GM19468 (cell line): ENCODE measurements at regions not wholly inside any gene's neighbourhood (a gene's known extent, or its start where the extent isn't known, plus 50 kb on each side); places are given as distances from the start of the nearest gene placed in this dataset.

Source experiments
- ATAC-seq: cut with Tn5 transposase; IDR thresholded peaks from one replicate; pipeline ENCODE4 v1.9.1; 2021; ENCODE audit warnings: mild to moderate bottlenecking, moderate library complexity, moderate number of reproducible peaks; ENCODE audit not compliant: unreplicated experiment; ENCODE audit errors: extremely low read depth

DNA sequence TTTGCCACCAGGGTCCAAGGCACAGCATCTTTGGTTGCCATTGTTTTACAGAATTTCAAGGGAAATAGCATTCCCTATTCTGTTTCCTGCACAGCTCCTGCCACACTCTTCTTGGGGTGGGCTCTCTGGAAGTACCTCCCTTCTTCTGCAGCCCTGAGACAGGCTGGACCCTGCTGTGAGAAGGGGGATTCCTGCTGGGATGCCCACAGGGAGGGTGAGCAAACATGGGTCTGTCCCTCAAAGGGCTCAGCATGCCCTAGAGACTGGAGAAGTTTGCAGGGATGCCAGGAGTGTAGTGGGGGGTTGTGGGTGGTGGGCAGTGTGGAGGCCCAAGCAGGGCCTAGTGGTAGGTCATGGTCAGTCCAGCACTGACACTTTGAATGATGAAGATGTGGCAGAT lies 222.2 kb upstream of the GPR26 start:
- no peak for ATAC-seq

DNA sequence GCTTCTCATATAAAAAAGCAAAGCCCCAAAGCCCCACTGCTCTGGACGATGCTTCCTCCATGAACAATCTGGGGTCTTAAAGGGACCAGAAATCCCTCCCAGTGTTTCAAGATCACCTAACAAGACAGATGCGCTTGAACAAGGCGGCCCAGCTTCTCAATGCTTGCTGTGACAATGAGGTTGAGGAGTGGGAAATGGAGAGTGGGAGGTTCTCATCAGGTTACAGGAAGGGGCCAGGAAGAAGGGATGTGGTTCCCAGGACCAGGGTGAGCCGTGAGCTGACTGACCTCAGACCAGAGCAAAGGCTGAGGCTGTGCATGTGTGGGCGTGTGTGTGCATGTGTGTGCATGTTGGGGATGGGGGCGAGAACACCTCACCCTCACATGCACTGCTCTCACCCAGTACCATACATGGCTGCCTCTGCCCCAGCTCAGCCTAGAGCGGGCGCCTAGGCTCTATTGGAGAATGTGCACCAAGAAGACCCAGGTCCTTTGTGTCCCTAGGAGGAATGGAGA lies 220.8 kb upstream of the GPR26 start:
- ATAC-seq, result no peak

DNA sequence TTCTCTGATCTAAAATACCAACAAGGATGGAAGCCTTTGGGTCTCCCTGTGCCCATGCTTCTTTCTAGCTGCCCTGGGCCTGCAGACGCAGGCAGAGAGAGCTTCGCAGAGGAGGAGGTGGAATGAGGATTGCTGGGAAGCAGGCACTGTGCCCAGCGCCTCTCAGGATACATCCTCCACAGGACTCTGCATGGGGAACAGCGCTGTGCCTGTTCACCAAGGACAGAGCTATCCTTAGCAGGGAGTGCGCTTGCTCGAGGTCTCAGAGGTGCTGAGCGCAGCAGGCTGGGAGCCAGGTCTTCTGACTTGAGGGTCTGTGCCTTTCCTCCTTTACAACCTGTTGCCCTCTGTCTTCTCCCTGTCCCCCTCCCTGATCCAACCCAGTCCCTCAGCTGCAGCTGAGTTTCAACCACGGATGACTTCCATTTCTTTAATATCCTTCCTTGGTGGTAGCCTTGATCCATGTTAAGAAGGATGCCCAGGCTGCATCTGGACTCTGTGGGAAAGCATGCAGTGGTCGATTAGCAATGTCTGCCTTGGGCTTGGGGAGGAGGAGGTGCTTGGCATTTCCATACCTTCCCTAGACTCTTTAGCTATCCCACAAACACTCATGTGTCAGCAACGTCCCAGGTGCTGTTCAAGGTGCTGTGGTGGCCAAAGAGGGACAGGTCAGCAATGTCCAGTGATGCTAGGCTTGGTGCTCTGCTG lies 219.6 kb upstream of the GPR26 start:
- no peak for ATAC-seq

DNA sequence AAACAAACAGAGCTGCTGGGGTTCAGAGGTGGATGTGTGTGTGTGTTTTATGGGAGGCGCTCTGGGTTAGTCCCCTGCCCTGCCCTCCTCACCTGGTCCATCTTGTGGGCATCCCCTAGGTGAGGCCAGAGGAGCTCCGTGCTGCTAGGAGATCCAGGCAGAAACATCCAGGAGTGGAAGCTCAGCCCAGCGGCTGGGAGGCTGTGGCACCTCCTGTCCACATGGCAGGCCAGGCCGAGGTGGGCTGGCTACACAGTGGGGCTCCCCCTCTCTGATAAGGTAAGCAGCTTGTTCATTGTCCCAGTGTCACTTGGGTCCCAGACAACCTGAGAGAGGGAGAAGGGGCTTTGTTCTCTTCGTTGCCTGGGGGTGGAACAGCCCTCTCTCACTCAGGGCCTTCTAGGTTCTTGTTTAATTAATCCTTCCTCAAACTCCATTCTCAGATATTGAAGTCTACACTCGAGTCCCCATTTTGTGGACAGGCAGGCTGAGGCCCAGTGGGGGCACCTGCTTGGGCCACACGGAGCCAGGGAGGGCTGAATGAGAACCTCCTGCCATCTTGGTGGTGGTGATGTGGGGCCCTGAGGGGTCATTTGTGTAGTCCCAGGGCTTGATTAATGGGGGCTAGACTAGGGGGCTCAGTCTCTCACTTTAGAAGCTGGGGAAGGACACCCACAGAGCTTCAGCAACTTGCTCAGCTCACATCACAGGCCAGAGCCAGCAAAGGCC lies 216.8 kb upstream of the GPR26 start:
- ATAC-seq, result no peak

DNA sequence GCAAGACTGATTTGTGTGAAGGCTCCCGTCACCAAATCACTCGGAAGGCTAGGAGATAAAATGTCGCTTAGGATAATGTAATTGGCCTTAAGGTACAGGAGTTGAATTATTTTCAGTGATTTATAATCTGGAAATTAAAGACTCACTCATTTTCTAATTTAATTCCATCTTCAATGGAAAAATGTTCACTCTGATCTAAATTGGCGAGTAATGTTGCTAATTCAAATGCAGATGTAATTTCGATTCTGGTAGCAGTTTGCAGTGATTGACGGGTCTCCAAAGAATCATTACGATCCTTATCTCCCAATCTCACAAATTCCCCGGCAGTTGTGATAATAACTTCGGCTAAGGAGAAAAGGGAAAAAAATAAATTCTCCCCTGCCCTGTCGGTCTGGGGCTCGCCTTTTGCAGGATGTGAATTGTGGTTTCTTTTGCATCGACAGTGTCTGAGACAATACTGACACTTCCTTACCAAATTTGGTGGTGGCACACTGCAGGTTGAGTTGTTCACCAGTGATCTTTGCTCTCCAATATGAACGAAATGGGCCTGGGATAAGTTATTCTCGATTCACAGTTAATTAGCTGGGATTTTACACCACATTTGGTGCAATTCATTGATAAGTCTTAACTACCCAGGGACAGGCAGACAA lies 215.1 kb upstream of the GPR26 start:
- no peak for ATAC-seq

DNA sequence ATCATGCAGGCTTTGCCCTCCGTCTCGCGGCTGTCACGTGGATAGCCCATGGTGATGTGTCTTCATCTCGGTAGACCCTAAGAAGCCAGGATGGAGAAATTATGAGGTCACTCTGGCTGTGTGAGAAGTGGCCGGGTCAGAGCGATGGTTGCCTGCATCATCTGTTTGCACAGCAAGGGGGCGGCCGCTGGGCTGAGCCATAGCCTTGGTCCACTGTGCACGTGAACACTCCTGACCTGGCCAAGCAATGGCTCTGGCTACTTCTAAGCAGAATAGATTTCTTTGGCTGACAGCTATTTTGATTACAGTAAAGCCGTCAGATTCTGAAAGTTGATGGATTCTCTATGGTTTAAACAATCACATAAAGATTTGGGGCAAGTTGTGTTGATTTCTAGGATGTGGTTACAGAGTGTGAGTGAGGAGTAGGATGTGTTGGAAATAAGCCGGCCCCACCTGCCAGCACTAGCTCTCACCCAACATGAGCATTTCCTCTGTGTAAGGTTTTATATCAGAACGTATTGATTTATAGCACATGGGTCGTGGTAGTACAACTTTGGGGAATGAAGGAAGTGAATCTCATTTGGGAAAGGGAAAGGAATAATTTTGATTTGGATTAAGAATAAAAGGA lies 214.4 kb upstream of the GPR26 start:
- ATAC-seq, result no peak

DNA sequence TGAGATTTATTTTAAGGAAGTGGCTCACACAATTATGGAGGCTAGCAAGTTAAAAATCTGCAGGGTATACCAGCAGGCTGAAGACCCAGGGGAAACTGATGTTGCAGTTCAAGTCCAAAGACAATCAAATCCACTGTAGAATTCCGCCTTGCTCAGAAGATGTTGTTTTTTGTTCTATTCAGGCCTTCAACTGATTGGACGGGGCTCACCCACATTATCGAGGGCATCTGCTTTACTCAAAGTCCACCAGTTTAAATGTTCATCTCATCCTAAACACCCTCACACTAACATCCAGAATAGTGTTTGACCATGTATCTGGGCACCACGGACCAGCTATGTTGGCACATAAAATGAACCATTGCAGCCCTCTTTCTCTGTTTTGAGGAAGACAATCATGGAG lies 211.2 kb upstream of the GPR26 start:
- ATAC-seq, result no peak

DNA sequence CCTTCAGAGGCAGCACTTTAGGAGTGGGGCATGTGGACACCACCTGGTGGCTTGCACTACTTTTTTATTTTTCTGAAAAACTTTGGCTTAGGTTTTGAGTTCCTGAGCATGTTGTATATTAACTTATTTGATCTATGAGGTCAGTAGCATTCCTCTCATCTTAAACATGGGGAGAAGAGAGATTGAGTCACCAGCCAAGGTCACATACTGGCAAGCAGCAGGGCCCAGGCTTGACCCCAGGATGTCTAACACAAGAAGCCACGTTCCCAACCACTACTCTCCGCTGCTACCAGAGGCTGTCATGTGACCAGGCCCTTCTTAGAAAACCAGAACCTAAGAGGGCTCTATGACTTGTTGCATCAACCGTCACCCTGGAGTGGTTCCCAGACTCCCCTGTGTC lies 210.3 kb upstream of the GPR26 start:
- no peak for ATAC-seq

DNA sequence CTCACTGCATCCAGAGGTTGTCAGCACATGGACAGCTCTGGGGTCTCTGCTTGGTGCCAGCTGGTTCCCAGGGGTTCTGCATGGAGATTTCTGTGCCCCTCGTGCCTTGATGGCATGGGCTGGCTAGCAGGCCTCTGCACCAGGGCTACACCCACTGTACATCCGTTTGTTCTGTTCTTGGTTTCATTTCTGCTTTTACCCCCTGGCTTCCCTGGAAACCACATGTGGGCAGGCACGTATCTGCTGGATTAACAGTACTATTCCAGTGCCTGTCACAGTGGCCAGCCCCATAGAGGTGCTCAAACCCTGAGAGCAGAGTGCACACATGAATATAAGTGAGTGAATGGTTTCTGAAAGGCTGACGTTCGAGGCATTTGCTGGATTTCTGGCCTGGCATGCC lies 207.2 kb upstream of the GPR26 start:
- ATAC-seq, result no peak

DNA sequence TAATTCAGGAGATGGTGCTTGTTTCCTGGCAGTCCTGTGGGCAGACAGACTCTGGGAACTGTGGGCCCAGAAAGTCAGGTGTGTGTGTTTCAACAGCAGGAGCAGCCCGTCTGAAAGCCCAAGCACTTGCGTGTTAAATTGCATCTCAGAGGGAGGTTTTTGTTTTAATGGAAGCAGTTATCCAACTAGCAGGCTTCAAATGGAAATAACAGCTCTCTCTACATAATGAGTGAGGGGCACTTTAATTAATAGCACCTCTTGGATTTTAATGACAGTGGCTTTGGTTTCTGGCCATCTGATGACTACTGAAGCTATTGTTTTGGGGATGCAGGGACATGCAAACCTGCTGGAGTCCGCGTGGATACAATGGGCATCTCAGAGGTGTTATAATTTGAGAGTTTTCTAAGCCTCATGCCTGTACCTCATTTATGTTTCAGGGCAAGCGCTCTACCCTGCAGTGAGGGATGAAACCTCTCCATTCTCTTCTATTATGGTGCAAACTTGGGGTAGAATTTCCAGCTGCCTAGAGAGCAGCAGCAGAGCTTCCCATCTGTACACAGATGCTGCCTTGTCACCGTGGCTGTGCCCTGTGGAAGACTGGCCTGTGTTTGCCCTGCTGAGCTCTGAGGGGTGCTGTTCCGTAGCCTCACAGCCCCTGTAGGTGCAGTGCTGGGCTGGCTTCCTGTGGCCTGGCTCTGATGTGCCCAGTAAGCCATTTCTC lies 206.6 kb upstream of the GPR26 start:
- no peak for ATAC-seq

DNA sequence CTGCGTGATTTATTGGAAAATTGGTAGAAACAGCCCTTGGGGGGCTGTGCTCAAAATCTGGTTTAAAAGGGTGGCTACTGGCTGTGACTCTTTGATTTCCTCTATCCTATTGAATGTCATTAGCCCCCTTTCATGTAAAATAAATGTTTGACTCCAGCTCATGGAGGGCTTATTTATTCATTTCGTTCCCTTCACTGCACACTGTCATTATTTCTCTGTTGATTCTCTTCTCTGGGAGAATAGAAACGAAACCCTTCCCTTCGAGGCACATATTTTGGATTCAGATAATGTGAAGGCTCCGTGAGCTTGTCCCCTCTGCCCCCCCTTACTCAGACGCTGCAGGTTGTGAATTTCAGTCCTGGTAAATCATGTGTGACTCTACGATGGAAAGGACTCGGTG lies 203.9 kb upstream of the GPR26 start:
- no peak for ATAC-seq

DNA sequence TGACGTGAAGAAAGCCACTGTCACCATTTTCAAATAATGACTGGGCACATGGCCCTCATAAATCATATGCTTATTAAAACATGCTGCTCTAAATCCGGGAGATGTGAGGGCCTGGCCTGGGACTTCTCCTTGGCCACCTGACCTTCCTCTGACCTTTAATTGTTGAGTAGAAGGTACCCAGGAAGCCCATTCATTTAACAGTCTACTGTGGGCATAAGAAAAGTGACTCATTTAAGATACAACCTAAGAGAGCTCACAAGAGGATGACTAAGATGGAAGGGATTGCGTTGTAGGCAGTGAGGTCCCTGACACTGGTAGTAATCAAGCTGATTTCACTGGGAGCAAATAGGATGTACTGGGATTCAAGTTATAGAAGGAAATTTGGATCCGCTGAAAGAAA lies 203.4 kb upstream of the GPR26 start:
- ATAC-seq, result no peak

DNA sequence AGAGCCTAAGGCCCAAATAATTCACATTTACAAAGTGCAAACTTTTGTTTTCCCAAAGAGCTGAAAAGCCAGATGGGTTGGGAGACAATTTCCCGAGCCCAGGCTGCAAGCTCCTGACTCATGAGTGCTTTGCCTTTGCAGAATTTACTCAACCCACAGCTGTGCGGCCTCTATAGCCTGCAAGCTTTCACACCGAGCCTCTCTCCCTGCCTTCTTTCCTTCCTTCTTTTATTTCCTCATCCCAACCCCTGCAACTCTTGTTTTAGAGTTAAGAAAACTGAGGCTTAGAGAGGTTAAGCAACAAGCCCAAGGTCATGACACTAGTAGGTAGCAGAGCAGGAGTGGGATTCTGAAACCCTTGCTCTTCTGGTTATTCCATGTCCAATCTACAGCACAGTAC lies 203.0 kb upstream of the GPR26 start:
- no peak for ATAC-seq

DNA sequence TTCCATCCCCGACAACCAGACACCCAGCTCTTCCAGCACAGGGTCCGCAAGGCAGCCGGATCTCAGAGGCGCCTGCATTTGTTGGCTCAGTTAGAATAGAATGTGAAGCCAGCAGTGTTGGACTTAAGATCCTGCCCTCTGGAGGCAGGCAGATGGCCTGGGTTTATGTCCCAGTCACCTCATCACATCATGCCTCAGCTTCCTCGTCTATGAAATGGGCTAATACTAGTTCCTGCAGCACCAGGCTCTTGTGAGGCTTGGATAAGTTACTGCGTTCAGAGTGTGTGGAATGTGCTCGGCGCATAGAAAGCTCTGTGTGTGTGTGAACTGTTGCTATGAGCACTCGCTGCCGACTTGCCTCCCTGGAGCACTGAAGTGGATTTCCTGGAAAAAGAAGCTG lies 202.5 kb upstream of the GPR26 start:
- no peak for ATAC-seq

DNA sequence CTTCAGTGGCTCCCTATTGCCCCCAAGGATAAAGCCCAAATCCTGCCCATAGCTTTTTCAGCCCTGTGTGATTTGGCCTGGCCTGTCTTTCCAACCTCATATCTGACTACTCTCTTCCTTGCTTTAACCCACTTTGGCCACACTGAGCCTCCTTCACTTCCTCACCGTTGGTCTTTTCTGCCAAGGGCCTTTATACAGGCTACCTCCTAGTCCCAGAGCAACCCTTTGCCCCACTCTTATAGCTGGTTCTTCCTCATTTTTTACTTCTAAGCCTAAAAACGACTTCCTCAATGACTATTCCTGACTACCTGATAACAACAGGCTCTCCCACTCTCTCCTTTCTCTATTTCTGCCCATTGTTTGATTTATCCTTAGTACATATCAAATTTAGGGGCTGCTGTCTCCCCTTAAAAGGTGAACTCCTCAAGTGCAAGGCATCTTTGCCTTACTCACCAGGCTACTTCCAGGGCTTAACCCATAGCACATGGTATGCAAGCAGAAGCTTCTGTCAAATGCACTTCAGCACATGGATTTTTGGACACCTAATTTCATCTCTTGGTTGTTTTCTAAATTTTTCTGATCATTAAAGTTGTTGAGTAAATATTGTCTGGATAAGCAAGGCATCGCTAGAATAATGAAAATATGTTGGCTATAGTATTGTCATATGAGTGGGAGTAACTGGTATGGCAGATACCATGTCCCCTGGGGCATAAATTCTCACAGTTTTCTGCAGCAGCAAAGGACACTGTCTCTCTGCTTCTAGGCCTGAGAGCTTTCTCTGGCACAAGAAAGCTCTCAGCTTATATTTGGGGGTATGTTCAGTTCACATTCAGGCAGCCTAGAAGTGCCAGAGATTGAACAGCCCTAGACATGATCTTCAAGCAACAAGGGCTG lies 201.5 kb upstream of the GPR26 start:
- ATAC-seq, result no peak

DNA sequence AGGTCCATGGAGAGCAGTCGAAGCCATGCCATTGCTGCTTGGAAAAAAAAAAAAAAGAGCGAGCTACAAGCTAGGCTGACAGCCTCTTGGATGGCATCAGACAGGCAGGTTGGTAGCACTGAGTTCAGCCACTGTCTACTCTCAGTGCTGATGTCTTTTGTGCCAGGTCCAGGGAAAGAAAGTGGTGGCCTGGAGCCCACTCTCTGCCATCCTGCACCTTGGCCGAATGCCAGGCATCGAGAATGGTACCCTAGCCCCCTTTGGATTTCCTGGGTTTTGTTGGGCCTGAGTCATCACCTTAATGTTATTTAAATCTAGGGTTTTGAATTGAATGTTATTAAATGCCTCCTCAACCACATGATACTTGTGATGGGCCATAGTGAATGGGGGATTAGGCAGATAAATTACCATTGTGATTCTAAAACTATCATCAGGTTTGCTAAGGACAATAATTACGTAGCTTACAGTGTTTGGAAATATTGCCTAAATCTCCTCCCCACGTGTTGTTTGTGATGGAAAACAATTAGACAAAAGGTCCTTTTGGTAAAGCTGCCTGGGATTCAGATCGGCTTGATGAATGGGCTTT lies 195.7 kb upstream of the GPR26 start:
- no peak for ATAC-seq

DNA sequence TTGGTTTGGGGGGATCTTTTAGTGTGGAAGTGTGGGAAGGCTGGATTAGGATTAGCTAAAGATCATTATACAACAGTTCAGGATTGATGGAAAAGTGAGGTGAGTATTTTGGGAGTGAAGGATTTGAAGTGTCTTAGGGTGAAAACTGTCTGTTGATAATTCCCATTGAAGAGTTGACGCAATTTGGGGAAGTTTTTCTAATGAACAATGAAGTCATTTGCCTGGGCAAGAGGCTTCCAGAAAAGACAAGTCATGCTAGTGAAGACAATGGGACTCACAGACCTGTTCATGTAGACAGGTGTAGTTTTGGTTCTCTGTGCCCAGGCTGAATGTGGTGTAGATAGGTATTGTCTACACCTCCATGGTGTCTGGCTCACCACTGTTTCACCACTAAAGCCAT lies 194.3 kb upstream of the GPR26 start:
- ATAC-seq, result no peak

DNA sequence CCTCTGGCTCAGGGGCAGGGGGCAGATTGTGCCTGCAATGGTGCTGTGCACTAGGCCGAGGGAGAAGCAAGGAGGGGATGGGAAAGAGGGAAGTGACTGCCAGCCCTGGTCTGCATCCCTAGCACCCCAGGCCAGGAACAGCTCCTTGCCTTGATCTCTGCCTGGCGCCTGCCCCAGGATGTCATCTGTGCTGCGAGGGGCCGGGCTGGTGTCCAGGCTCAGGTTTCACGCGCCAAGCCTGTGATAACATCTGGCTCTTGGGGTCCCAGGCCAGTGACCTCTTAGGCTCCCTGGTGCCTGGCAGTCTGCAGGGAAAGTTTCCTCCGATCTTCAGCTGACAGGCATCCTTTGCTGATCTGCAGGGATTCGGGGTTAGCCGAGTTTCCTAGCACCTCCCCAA lies 193.5 kb upstream of the GPR26 start:
- no peak for ATAC-seq

DNA sequence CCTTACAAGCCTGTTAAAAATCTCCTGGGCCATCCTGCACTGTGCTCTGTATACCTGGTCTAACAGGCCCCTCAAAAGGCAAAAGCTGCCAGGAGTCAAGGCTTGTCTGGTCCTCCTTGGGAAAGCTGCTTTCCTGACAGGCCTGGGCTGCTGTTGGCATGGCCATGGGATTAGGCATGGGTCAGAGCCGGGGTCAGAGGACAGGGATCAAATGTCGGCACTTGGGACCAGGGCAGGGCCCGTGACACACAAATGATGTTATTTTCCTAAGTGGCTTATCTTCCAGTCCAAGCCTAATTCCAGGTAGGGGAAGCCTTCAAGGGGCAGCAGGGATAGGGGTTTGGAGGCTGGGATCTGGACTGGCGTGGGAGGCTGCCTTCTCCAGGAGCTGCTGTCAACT lies 191.5 kb upstream of the GPR26 start:
- no peak for ATAC-seq
